ENCODE measurements at regions not wholly inside any gene's neighbourhood (a gene's known extent, or its start where the extent isn't known, plus 50 kb on each side); places are given as distances from the start of the nearest gene placed in this dataset.

GRCh38 chr2:126228531-126228930, 427.4 kb upstream of the GYPC start:
- Histone ChIP-seq H3K18ac (ENCODE audit: low read depth, low read length) (no peak overlapping the region), H2AK9ac (replicated peaks; ENCODE audit: low read depth, low read length, poor library complexity) (no peak overlapping the region), H3K9me1 (ENCODE audit: insufficient read depth, low read length) (no peaks in the 10 kb centered on the region), H4K91ac (ENCODE audit: insufficient read depth, low read depth, low read length) (no peak overlapping the region), H3K14ac (replicated peaks; ENCODE audit: low read depth, low read length) (no peak overlapping the region), H2BK5ac (ENCODE audit: low read depth, low read length, poor library complexity, severe bottlenecking) (no peak overlapping the region), H4K8ac (ENCODE audit: low read depth in 2 of 2, low read length in 2 of 2) (no peak overlapping the region), H2BK15ac (ENCODE audit: low read depth, low read length) (no peak overlapping the region), H4K5ac (ENCODE audit: low read depth, low read length) (no peak overlapping the region), H4K20me1 (ENCODE audit: insufficient read depth, low read length) (no peaks in the 10 kb centered on the region), H2AK5ac (ENCODE audit: low read depth, low read length) (no peak overlapping the region), H2BK120ac (ENCODE audit: low read depth, low read length) (no peak overlapping the region), H3K4me3 (ENCODE audit: insufficient read depth, low read depth, low read length) (no peak overlapping the region), H3K9ac (ENCODE audit: low read depth, low read length) (no peak overlapping the region), H3K4me1 (ENCODE audit: control insufficient read depth, insufficient read depth, low read length) (no peaks in the 10 kb centered on the region), H3K4ac (ENCODE audit: low read depth, low read length) (no peak overlapping the region), H2AFZ (replicated peaks; ENCODE audit: low read length, poor library complexity) (no peak overlapping the region), H3K9me3 (ENCODE audit: control insufficient read depth, insufficient read depth, low read length) (no peaks in the 10 kb centered on the region; the same call in none of the 2 replicates), H3K27me3 (ENCODE audit: control insufficient read depth, insufficient read depth, low read length) (no peaks in the 10 kb centered on the region), H3K27ac (ENCODE audit: insufficient read depth, low read length) (no peak overlapping the region), H3K23ac (ENCODE audit: low read depth, low read length) (no peak overlapping the region), H3K56ac (ENCODE audit: extremely low read depth, insufficient read depth, low read length) (no peak overlapping the region), H3K4me2 (ENCODE audit: low read depth, low read length) (no peak overlapping the region), H3K79me1 (ENCODE audit: low read depth in 1 of 2, low read length in 2 of 2) (no peaks in the 10 kb centered on the region), H2BK20ac (ENCODE audit: low read depth, low read length) (no peak overlapping the region), H3K36me3 (ENCODE audit: control insufficient read depth, insufficient read depth, low read length) (no peaks in the 10 kb centered on the region)
- ChIA-PET CTCF (no interaction called here), POLR2A (ENCODE audit: unreplicated experiment) (no interaction called here)
- TF ChIP-seq MXI1 (IDR thresholded peaks at IDR 0.05; ENCODE audit: borderline replicate concordance, low read depth, low read length) (no peak), MAZ (IDR thresholded peaks at IDR 0.05; ENCODE audit: borderline replicate concordance, low read depth, low read length) (no peak), RCOR1 (IDR thresholded peaks at IDR 0.05; ENCODE audit: insufficient replicate concordance, low read length) (no peak), CHD1 (IDR thresholded peaks at IDR 0.05; ENCODE audit: low read depth, low read length) (no peak), SMC3 (IDR thresholded peaks at IDR 0.05; ENCODE audit: low read depth, low read length) (no peak), RAD21 (IDR thresholded peaks at IDR 0.05; ENCODE audit: low read length) (no peak), BHLHE40 (IDR thresholded peaks at IDR 0.05; ENCODE audit: low read depth, low read length) (no peak), MAFK (IDR thresholded peaks at IDR 0.05; ENCODE audit: low read depth, low read length) (no peak), FOS (IDR thresholded peaks at IDR 0.05; ENCODE audit: low read depth, low read length) (no peak), NFE2L2 (IDR thresholded peaks at IDR 0.05; ENCODE audit: low read depth, low read length) (no peak), POLR2A (IDR thresholded peaks at IDR 0.05; ENCODE audit: low read depth, low read length) (no peak), RFX5 (IDR thresholded peaks at IDR 0.05; ENCODE audit: low read depth, low read length) (no peak), CEBPB (IDR thresholded peaks at IDR 0.05; ENCODE audit: low read depth, low read length) (no peak)
- TF ChIP-seq, protein P1, sequence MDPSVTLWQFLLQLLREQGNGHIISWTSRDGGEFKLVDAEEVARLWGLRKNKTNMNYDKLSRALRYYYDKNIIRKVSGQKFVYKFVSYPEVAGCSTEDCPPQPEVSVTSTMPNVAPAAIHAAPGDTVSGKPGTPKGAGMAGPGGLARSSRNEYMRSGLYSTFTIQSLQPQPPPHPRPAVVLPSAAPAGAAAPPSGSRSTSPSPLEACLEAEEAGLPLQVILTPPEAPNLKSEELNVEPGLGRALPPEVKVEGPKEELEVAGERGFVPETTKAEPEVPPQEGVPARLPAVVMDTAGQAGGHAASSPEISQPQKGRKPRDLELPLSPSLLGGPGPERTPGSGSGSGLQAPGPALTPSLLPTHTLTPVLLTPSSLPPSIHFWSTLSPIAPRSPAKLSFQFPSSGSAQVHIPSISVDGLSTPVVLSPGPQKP (IDR thresholded peaks at IDR 0.05; ENCODE audit: borderline replicate concordance, low read depth, low read length), result no peak
- TF ChIP-seq, protein P2, sequence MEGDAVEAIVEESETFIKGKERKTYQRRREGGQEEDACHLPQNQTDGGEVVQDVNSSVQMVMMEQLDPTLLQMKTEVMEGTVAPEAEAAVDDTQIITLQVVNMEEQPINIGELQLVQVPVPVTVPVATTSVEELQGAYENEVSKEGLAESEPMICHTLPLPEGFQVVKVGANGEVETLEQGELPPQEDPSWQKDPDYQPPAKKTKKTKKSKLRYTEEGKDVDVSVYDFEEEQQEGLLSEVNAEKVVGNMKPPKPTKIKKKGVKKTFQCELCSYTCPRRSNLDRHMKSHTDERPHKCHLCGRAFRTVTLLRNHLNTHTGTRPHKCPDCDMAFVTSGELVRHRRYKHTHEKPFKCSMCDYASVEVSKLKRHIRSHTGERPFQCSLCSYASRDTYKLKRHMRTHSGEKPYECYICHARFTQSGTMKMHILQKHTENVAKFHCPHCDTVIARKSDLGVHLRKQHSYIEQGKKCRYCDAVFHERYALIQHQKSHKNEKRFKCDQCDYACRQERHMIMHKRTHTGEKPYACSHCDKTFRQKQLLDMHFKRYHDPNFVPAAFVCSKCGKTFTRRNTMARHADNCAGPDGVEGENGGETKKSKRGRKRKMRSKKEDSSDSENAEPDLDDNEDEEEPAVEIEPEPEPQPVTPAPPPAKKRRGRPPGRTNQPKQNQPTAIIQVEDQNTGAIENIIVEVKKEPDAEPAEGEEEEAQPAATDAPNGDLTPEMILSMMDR (conservative IDR thresholded peaks at IDR 0.05; ENCODE audit: low read depth, low read length), result no peak
- TF ChIP-seq, protein P3, sequence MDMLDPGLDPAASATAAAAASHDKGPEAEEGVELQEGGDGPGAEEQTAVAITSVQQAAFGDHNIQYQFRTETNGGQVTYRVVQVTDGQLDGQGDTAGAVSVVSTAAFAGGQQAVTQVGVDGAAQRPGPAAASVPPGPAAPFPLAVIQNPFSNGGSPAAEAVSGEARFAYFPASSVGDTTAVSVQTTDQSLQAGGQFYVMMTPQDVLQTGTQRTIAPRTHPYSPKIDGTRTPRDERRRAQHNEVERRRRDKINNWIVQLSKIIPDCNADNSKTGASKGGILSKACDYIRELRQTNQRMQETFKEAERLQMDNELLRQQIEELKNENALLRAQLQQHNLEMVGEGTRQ (IDR thresholded peaks at IDR 0.05; ENCODE audit: low read depth, low read length), result no peak
- no TSS peak for BruUV-seq (replicated peaks)
- dilution Hi-C loops (cut with HindIII; ENCODE audit: low sequenced_read_pairs, unreplicated experiment) (no loop called here), in situ Hi-C loops (cut with MboI; ENCODE audit: low sequenced_read_pairs) (no loop called here), intact Hi-C loops (cut with micrococcal nuclease) (no loop called here)
- no CpG with 5 or more reads among the region's 1 CpG for WGBS, 2 experiments (ENCODE audit: extremely low coverage in 2 of 2, insufficient read length in 1 of 2)
- ATAC-seq (ENCODE audit: low read depth), result no peak
- no peak for DNase-seq

Data from IMR-90 (cell line).